ENCODE measurements at regions not wholly inside any gene's neighbourhood (a gene's known extent, or its start where the extent isn't known, plus 50 kb on each side); places are given as distances from the start of the nearest gene placed in this dataset.

- no peak for TF ChIP-seq POLR2AphosphoS5 (IDR thresholded peaks at IDR 0.05)
- no peak for TF ChIP-seq POLR2A (IDR thresholded peaks at IDR 0.05)
- TF ChIP-seq EP300 (IDR thresholded peaks at IDR 0.05), result no peak
- TF ChIP-seq CTCF (IDR thresholded peaks at IDR 0.05), result no peak
- H3K36me3 ChIP-seq, result no peaks in the 10 kb centered on the region
These were observed 83.9 kb downstream of the THNSL2 start for GRCh38 chr2:88253997-88254396.

GRCh38 chr2:88253375-88253774 lies 83.2 kb downstream of the THNSL2 start:
- H3K36me3 ChIP-seq, result no peaks in the 10 kb centered on the region
- DNase-seq (no peak), ATAC-seq (ENCODE audit: low FRiP score in 2 of 2) (no peak)
- TF ChIP-seq EP300 (IDR thresholded peaks at IDR 0.05) (no peak), POLR2A (IDR thresholded peaks at IDR 0.05) (no peak), POLR2AphosphoS5 (IDR thresholded peaks at IDR 0.05) (no peak), CTCF (IDR thresholded peaks at IDR 0.05) (no peak)
- H3K27ac ChIP-seq, result no peak overlapping the region
- H3K9me3 ChIP-seq, result no peaks in the 10 kb centered on the region
- WGBS, 2 donors, result 90 to 91% methylated on average over 7 of the region's 7 CpGs
- no peak overlapping the region for H3K4me3 ChIP-seq
- no peaks in the 10 kb centered on the region for H3K27me3 ChIP-seq
- H3K4me1 ChIP-seq, result no peaks in the 10 kb centered on the region

More at GRCh38 chr2:88253997-88254396, 83.9 kb downstream of the THNSL2 start:
- DNase-seq, result no peak
- ATAC-seq (ENCODE audit: low FRiP score in 2 of 2), result no peak
- WGBS, 2 donors, result 60 to 71% methylated on average over 1 of the region's 1 CpG
- Histone ChIP-seq H3K4me1 (no peaks in the 10 kb centered on the region), H3K4me3 (no peak overlapping the region), H3K9me3 (no peaks in the 10 kb centered on the region), H3K27ac (no peak overlapping the region), H3K27me3 (no peaks in the 10 kb centered on the region)

- H3K9me3 ChIP-seq, result no peaks in the 10 kb centered on the region
- H3K4me3 ChIP-seq, result no peak overlapping the region
- H3K27ac ChIP-seq, result no peak overlapping the region
- 35 to 51% methylated on average over 5 of the region's 5 CpGs for WGBS, 2 donors
- H3K36me3 ChIP-seq, result no peaks in the 10 kb centered on the region
- TF ChIP-seq POLR2AphosphoS5 (IDR thresholded peaks at IDR 0.05) (no peak), EP300 (IDR thresholded peaks at IDR 0.05) (no peak), POLR2A (IDR thresholded peaks at IDR 0.05) (no peak), CTCF (IDR thresholded peaks at IDR 0.05) (no peak)
- ATAC-seq (ENCODE audit: low FRiP score in 2 of 2) (no peak), DNase-seq (no peak)
- H3K4me1 ChIP-seq, result no peaks in the 10 kb centered on the region
- H3K27me3 ChIP-seq, result no peaks in the 10 kb centered on the region
These were observed 82.5 kb downstream of the THNSL2 start for GRCh38 chr2:88252646-88253045.

- TF ChIP-seq POLR2AphosphoS5 (IDR thresholded peaks at IDR 0.05) (no peak), CTCF (IDR thresholded peaks at IDR 0.05) (no peak), POLR2A (IDR thresholded peaks at IDR 0.05) (no peak), EP300 (IDR thresholded peaks at IDR 0.05) (no peak)
- Histone ChIP-seq H3K9me3 (no peaks in the 10 kb centered on the region), H3K27me3 (no peaks in the 10 kb centered on the region), H3K36me3 (no peaks in the 10 kb centered on the region), H3K27ac (no peak overlapping the region), H3K4me1 (no peaks in the 10 kb centered on the region), H3K4me3 (no peak overlapping the region)
- WGBS, 2 donors, result 95 to 97% methylated on average over 3 of the region's 3 CpGs
- DNase-seq, result no peak
- no peak for ATAC-seq (ENCODE audit: low FRiP score in 2 of 2)
These were observed 82.0 kb downstream of the THNSL2 start for GRCh38 chr2:88252111-88252510.

GRCh38 chr2:88250404-88250803 lies 80.3 kb downstream of the THNSL2 start:
- Histone ChIP-seq H3K27ac (no peak overlapping the region), H3K9me3 (no peaks in the 10 kb centered on the region), H3K27me3 (no peaks in the 10 kb centered on the region), H3K4me3 (no peak overlapping the region), H3K36me3 (no peaks in the 10 kb centered on the region), H3K4me1 (no peaks in the 10 kb centered on the region)
- TF ChIP-seq POLR2AphosphoS5 (IDR thresholded peaks at IDR 0.05), result no peak
- no peak for TF ChIP-seq POLR2A (IDR thresholded peaks at IDR 0.05)
- no peak for TF ChIP-seq CTCF (IDR thresholded peaks at IDR 0.05)
- no peak for TF ChIP-seq EP300 (IDR thresholded peaks at IDR 0.05)
- no peak for ATAC-seq (ENCODE audit: low FRiP score in 2 of 2)
- 69 to 74% methylated on average over 4 of the region's 4 CpGs for WGBS, 2 donors
- DNase-seq, result no peak

Data from upper lobe of left lung (tissue), 6 donors.